ENCODE measurements at regions not wholly inside any gene's neighbourhood (a gene's known extent, or its start where the extent isn't known, plus 50 kb on each side); places are given as distances from the start of the nearest gene placed in this dataset.
A peak's percentile ranks its signal among the peaks of the same experiment; 100 is the strongest.

- DNase-seq (ENCODE audit: low spot score in 2 of 2) (no peak), ATAC-seq (peak; percentile 76)
- Mint-ChIP-seq H3K27ac (peak overlapping the region; percentile 73), H3K36me3 (no peaks in the 10 kb centered on the region), H3K9me3 (no peaks in the 10 kb centered on the region), H3K4me1 (peaks cover 45% of the 10 kb centered on the region), H3K4me3 (peak overlapping the region; percentile 42)
These were observed 222.4 kb upstream of the AMIGO2 start for GRCh38 chr12:47302111-47302671.

- H3K4me1 Mint-ChIP-seq: peaks cover 39% of the 10 kb centered on the region
- DNase-seq (ENCODE audit: low spot score in 2 of 2): no peak
- H3K27ac Mint-ChIP-seq: peak overlapping the region; percentile 66
- no peaks in the 10 kb centered on the region for H3K9me3 Mint-ChIP-seq
- H3K36me3 Mint-ChIP-seq: no peaks in the 10 kb centered on the region
- H3K4me3 Mint-ChIP-seq: no peak overlapping the region
- ATAC-seq: no peak
These were observed 219.8 kb upstream of the AMIGO2 start for GRCh38 chr12:47299586-47299985.

GRCh38 chr12:47297993-47298392 lies 218.2 kb upstream of the AMIGO2 start:
- no peak overlapping the region for H3K4me3 Mint-ChIP-seq
- no peaks in the 10 kb centered on the region for H3K36me3 Mint-ChIP-seq
- peaks cover 32% of the 10 kb centered on the region for H3K4me1 Mint-ChIP-seq
- ATAC-seq: no peak
- peak overlapping the region; percentile 66 for H3K27ac Mint-ChIP-seq
- DNase-seq (ENCODE audit: low spot score in 2 of 2): no peak
- H3K9me3 Mint-ChIP-seq: no peaks in the 10 kb centered on the region

GRCh38 chr12:47296828-47297227 lies 217.1 kb upstream of the AMIGO2 start:
- Mint-ChIP-seq H3K27ac (no peak overlapping the region), H3K36me3 (no peaks in the 10 kb centered on the region), H3K9me3 (no peaks in the 10 kb centered on the region), H3K4me3 (no peak overlapping the region), H3K4me1 (peaks cover 22% of the 10 kb centered on the region)
- ATAC-seq: no peak
- no peak for DNase-seq (ENCODE audit: low spot score in 2 of 2)

GRCh38 chr12:47293406-47293805 lies 213.6 kb upstream of the AMIGO2 start:
- Mint-ChIP-seq H3K27ac (no peak overlapping the region), H3K4me3 (no peak overlapping the region), H3K4me1 (peaks cover 7% of the 10 kb centered on the region), H3K9me3 (no peaks in the 10 kb centered on the region), H3K36me3 (no peaks in the 10 kb centered on the region)
- DNase-seq (ENCODE audit: low spot score in 2 of 2) (no peak), ATAC-seq (no peak)

- ATAC-seq (no peak), DNase-seq (ENCODE audit: low spot score in 2 of 2) (no peak)
- no peaks in the 10 kb centered on the region for H3K4me1 Mint-ChIP-seq
- H3K4me3 Mint-ChIP-seq: no peak overlapping the region
- H3K9me3 Mint-ChIP-seq: no peaks in the 10 kb centered on the region
- H3K27ac Mint-ChIP-seq: no peak overlapping the region
- H3K36me3 Mint-ChIP-seq: no peaks in the 10 kb centered on the region
These were observed 206.9 kb upstream of the AMIGO2 start for GRCh38 chr12:47286676-47287075.
